GM23248 (cell line): ENCODE measurements at regions not wholly inside any gene's neighbourhood (a gene's known extent, or its start where the extent isn't known, plus 50 kb on each side); places are given as distances from the start of the nearest gene placed in this dataset.

Experiments
- DNase-seq: peaks from one replicate; pipeline ENCODE4 v3.0.0-alpha.2; 2015
- H2AFZ ChIP-seq: fragments of 200-600 bp; sonication (generic); 2 replicates; pipeline ENCODE4 v1.6.1; 2016; ENCODE audit warnings: antibody characterized with exemption
- H3F3A ChIP-seq: fragments of 200-600 bp; sonication (generic); 2 replicates; pipeline ENCODE4 v1.6.1; 2016; ENCODE audit warnings: mild to moderate bottlenecking, antibody characterized with exemption, mixed run types; ENCODE audit not compliant: insufficient read depth
- H3K27ac ChIP-seq: fragments of 200-600 bp; sonication (generic); 2 replicates; pipeline ENCODE4 v1.5.1; 2016; ENCODE audit warnings: mild to moderate bottlenecking
- H3K27me3 ChIP-seq: fragments of 200-600 bp; sonication (generic); replicated peaks from 2 replicates; pipeline ENCODE4 v1.6.1; 2016; ENCODE audit warnings: mild to moderate bottlenecking; ENCODE audit not compliant: insufficient read depth
- H3K36me3 ChIP-seq: fragments of 200-600 bp; sonication (generic); 2 replicates; pipeline ENCODE4 v1.6.1; 2016; ENCODE audit warnings: low read depth, mild to moderate bottlenecking
- H3K4me1 ChIP-seq: fragments of 200-600 bp; sonication (generic); 2 replicates; pipeline ENCODE4 v1.6.1; 2016; ENCODE audit warnings: mild to moderate bottlenecking; ENCODE audit not compliant: insufficient read depth
- H3K4me2 ChIP-seq: fragments of 200-600 bp; sonication (generic); one replicate; pipeline ENCODE4 v1.6.1; 2016; ENCODE audit warnings: mild to moderate bottlenecking; ENCODE audit not compliant: unreplicated experiment
- H3K4me3 ChIP-seq: fragments of 200-600 bp; sonication (generic); 2 replicates; pipeline ENCODE4 v1.5.1; 2016; ENCODE audit warnings: mild to moderate bottlenecking
- H3K79me2 ChIP-seq: fragments of 200-600 bp; sonication (generic); 2 replicates; pipeline ENCODE4 v1.6.1; 2016; ENCODE audit warnings: mild to moderate bottlenecking; ENCODE audit not compliant: insufficient read depth
- H3K9ac ChIP-seq: fragments of 200-600 bp; sonication (generic); 2 replicates; pipeline ENCODE4 v1.6.1; 2016; ENCODE audit warnings: mild to moderate bottlenecking
- H3K9me2 ChIP-seq: fragments of 200-600 bp; sonication (generic); 2 replicates; pipeline ENCODE4 v1.6.1; 2016; ENCODE audit warnings: mixed run types, mild to moderate bottlenecking, moderate library complexity; ENCODE audit not compliant: insufficient read depth
- H3K9me3 ChIP-seq: fragments of 200-600 bp; sonication (generic); one replicate; pipeline ENCODE4 v1.6.1; 2017; ENCODE audit warnings: low read depth
- H4K20me1 ChIP-seq: fragments of 200-600 bp; sonication (generic); 2 replicates; pipeline ENCODE4 v1.6.0; 2016; ENCODE audit not compliant: insufficient read depth
- EZH2 ChIP-seq: fragments of 200-600 bp; sonication (generic); IDR thresholded peaks from 2 replicates; pipeline ENCODE4 v1.6.1; 2018; ENCODE audit warnings: antibody characterized with exemption, mild to moderate bottlenecking; ENCODE audit not compliant: insufficient read depth, poor library complexity, severe bottlenecking
- EZH2phosphoT487 ChIP-seq: fragments of 200-600 bp; sonication (generic); IDR thresholded peaks from 2 replicates; pipeline ENCODE4 v1.6.1; 2018; ENCODE audit warnings: antibody characterized with exemption, moderate library complexity, mild to moderate bottlenecking, low read depth; ENCODE audit not compliant: insufficient read depth
- WGBS, 2 experiments: methylation state at CpG; one replicate each; pipeline ENCODE4 v1.1.6; 2015 to 2017; ENCODE audit warnings: low lambda C conversion rate in 2 of 2, low coverage in 1 of 2; ENCODE audit errors: missing lambda C conversion rate in 2 of 2; 5-methylcytosine and 5-hydroxymethylcytosine counted together
- in situ Hi-C: fragments of 300-500 bp; cut with MboI; formaldehyde crosslinking; loops from 2 replicates; pipeline ENCODE4 v1.15.0; 2020

DNA sequence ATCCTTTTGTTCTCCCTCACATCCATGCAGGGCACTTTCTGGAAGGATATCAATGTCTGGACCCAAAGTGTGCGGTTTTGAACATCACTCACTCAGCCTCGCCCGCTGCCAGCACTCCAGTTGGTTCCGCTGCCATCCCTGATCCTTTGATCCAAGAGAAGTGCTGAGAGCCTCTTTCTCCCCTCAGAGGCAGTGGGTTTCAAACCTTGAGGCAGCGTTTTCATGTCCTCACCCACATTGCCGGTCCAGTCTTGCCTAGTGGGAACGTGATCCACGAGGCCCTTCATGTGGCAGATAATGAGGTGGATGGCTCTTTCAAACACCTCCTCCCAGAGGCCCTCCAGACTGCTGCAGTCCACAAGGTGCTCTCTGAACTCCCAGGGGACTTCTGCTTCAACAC lies 122.2 kb downstream of the ACTL8 start:
- H3K79me2 ChIP-seq, result no peaks in the 10 kb centered on the region
- H3K27me3 ChIP-seq, result no peaks in the 10 kb centered on the region
- H3K9ac ChIP-seq, result no peak overlapping the region
- H3K9me3 ChIP-seq, result no peaks in the 10 kb centered on the region
- H3K4me2 ChIP-seq, result no peak overlapping the region
- peaks cover 52% of the 10 kb centered on the region for H3K4me1 ChIP-seq
- peaks cover 32% of the 10 kb centered on the region for H3F3A ChIP-seq
- H3K4me3 ChIP-seq, result no peak overlapping the region
- H3K27ac ChIP-seq, result peak overlapping the region; percentile 45
- H4K20me1 ChIP-seq, result no peaks in the 10 kb centered on the region
- in situ Hi-C loops, result no loop called here
- no peaks in the 10 kb centered on the region for H3K36me3 ChIP-seq
- no peaks in the 10 kb centered on the region for H3K9me2 ChIP-seq
- 97% methylated on average over 8 of the region's 8 CpGs for WGBS, 2 experiments
- H2AFZ ChIP-seq, result no peak overlapping the region
- no peak for DNase-seq
- TF ChIP-seq EZH2 (no peak), EZH2phosphoT487 (no peak)

DNA sequence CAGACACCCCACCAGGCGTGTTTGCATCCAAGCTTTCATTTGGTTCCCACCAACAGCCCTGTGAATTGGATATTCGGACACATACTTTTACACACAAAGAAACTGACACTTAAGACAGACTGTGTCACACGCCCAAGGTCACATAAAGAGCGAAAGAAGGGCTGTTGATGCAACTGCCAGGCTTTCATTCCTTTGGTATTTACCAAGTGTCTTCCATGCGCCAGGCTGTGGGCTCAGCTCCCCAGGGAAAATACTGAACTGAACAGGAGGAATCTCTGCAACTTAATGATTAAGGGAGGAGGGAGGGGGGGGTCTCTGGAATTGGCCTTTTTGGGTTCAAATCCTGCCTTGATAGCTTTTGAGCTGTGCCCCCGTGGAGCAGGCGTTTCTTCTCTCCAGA lies 122.8 kb downstream of the ACTL8 start:
- Histone ChIP-seq H3K4me1 (peaks cover 52% of the 10 kb centered on the region), H3K36me3 (no peaks in the 10 kb centered on the region), H3K9me3 (no peaks in the 10 kb centered on the region), H3F3A (peaks cover 32% of the 10 kb centered on the region), H3K9me2 (no peaks in the 10 kb centered on the region), H3K79me2 (no peaks in the 10 kb centered on the region), H4K20me1 (no peaks in the 10 kb centered on the region), H3K4me3 (no peak overlapping the region), H3K4me2 (peak overlapping the region; percentile 47), H3K9ac (no peak overlapping the region), H3K27ac (peak overlapping the region; percentile 67), H2AFZ (no peak overlapping the region), H3K27me3 (no peaks in the 10 kb centered on the region)
- 74% methylated on average over 7 of the region's 7 CpGs for WGBS, 2 experiments
- in situ Hi-C loops, result no loop called here
- TF ChIP-seq EZH2 (no peak), EZH2phosphoT487 (no peak)
- DNase-seq, result peak; percentile 66

- H3K9ac ChIP-seq, result peak overlapping the region; percentile 25
- H3K27ac ChIP-seq, result peak overlapping the region; percentile 67
- no peaks in the 10 kb centered on the region for H3K9me2 ChIP-seq
- H3K4me3 ChIP-seq, result no peak overlapping the region
- H2AFZ ChIP-seq, result peak overlapping the region; percentile 38; the same call in 1 of the 2 replicates
- H3K4me1 ChIP-seq, result peaks cover 45% of the 10 kb centered on the region
- no peaks in the 10 kb centered on the region for H4K20me1 ChIP-seq
- WGBS, 2 experiments, result 0 to 2% methylated on average over 3 of the region's 3 CpGs
- no peak for TF ChIP-seq EZH2
- no peak for TF ChIP-seq EZH2phosphoT487
- peak overlapping the region; percentile 47 for H3K4me2 ChIP-seq
- H3F3A ChIP-seq, result peaks cover 29% of the 10 kb centered on the region
- no peaks in the 10 kb centered on the region for H3K9me3 ChIP-seq
- DNase-seq, result peak; percentile 94
- no peaks in the 10 kb centered on the region for H3K27me3 ChIP-seq
- no peaks in the 10 kb centered on the region for H3K36me3 ChIP-seq
- in situ Hi-C loops, result no loop called here
- no peaks in the 10 kb centered on the region for H3K79me2 ChIP-seq
Observed at GRCh38 chr1:17878837-17879236, 123.7 kb downstream of the ACTL8 start.

GRCh38 chr1:17880449-17880848 lies 125.3 kb downstream of the ACTL8 start:
- DNase-seq, result no peak
- Histone ChIP-seq H3K36me3 (no peaks in the 10 kb centered on the region), H3K9ac (no peak overlapping the region), H3K27me3 (no peaks in the 10 kb centered on the region), H2AFZ (no peak overlapping the region), H3K27ac (no peak overlapping the region), H3K4me3 (no peak overlapping the region), H3F3A (peaks cover 12% of the 10 kb centered on the region), H4K20me1 (no peaks in the 10 kb centered on the region), H3K4me1 (peaks cover 29% of the 10 kb centered on the region), H3K79me2 (no peaks in the 10 kb centered on the region), H3K9me2 (no peaks in the 10 kb centered on the region), H3K9me3 (no peaks in the 10 kb centered on the region), H3K4me2 (no peak overlapping the region)
- WGBS, 2 experiments, result 91 to 92% methylated on average over 9 to 10 of the region's 10 CpGs
- no peak for TF ChIP-seq EZH2
- in situ Hi-C loops, result no loop called here

DNA sequence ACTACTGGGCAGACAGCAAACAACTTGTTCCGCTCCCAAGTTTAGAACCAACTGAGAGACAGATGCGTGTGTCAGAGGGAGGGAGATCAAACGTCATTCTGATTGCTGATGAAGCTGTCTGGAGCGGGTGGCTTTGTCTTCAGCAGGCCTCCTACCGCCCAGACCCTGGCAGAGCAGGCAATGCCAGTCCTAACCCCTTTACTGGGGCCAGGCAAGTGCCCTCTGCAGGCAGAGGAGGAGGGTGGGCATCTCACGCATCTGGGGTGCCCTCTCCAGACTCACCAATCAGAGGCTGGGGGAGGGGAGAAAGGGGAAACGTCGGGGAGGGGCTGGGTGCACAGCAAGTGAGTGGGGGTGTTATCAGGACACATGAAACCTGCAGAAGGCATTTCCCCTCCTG lies 126.6 kb downstream of the ACTL8 start:
- H3K4me3 ChIP-seq, result no peak overlapping the region
- no peak overlapping the region for H2AFZ ChIP-seq
- WGBS, 2 experiments, result 30 to 36% methylated on average over 6 to 8 of the region's 8 CpGs
- 0 out of 2 replicates have a peak, but pooled peaks cover 4% of the 10 kb centered on the region for H3F3A ChIP-seq
- peaks cover 19% of the 10 kb centered on the region for H3K4me1 ChIP-seq
- H3K36me3 ChIP-seq, result no peaks in the 10 kb centered on the region
- H3K9me3 ChIP-seq, result no peaks in the 10 kb centered on the region
- TF ChIP-seq EZH2phosphoT487 (no peak), EZH2 (no peak)
- no peaks in the 10 kb centered on the region for H4K20me1 ChIP-seq
- no peak overlapping the region for H3K4me2 ChIP-seq
- H3K9ac ChIP-seq, result no peak overlapping the region
- H3K27me3 ChIP-seq, result no peaks in the 10 kb centered on the region
- H3K79me2 ChIP-seq, result no peaks in the 10 kb centered on the region
- H3K27ac ChIP-seq, result no peak overlapping the region
- in situ Hi-C loops, result no loop called here
- H3K9me2 ChIP-seq, result no peaks in the 10 kb centered on the region
- peak; percentile 32 for DNase-seq
